Glutamatergic neuron (in vitro differentiated cells): ENCODE measurements at regions not wholly inside any gene's neighbourhood (a gene's known extent, or its start where the extent isn't known, plus 50 kb on each side); places are given as distances from the start of the nearest gene placed in this dataset.

Source experiments
- DNase-seq: peaks from one replicate; pipeline ENCODE4 v3.0.0; 2022
- H3K27ac Mint-ChIP-seq: one replicate; pipeline ENCODE4 v1.8.0; 2020; ENCODE audit warnings: mild to moderate bottlenecking, mixed read lengths, inconsistent platforms; ENCODE audit not compliant: unreplicated experiment
- H3K27me3 Mint-ChIP-seq: one replicate; pipeline ENCODE4 v1.8.0; 2020; ENCODE audit warnings: mild to moderate bottlenecking, moderate library complexity, mixed read lengths, inconsistent platforms; ENCODE audit not compliant: unreplicated experiment
- H3K36me3 Mint-ChIP-seq: one replicate; pipeline ENCODE4 v1.8.0; 2020; ENCODE audit warnings: mild to moderate bottlenecking, mixed read lengths, inconsistent platforms; ENCODE audit not compliant: unreplicated experiment
- H3K4me1 Mint-ChIP-seq: one replicate; pipeline ENCODE4 v1.8.0; 2020; ENCODE audit warnings: mild to moderate bottlenecking, low read depth, mixed read lengths, inconsistent platforms; ENCODE audit not compliant: unreplicated experiment
- H3K4me3 Mint-ChIP-seq: one replicate; pipeline ENCODE4 v1.8.0; 2020; ENCODE audit warnings: mild to moderate bottlenecking, mixed read lengths, inconsistent platforms; ENCODE audit not compliant: unreplicated experiment
- H3K9me3 Mint-ChIP-seq: one replicate; pipeline ENCODE4 v1.8.0; 2020; ENCODE audit warnings: mild to moderate bottlenecking, moderate library complexity, mixed read lengths, inconsistent platforms; ENCODE audit not compliant: unreplicated experiment
- CTCF ChIP-seq: fragments of 200-600 bp; sonication (generic); IDR thresholded peaks from one replicate; pipeline ENCODE4 v1.5.0; 2021; ENCODE audit not compliant: partially characterized antibody, unreplicated experiment

DNA sequence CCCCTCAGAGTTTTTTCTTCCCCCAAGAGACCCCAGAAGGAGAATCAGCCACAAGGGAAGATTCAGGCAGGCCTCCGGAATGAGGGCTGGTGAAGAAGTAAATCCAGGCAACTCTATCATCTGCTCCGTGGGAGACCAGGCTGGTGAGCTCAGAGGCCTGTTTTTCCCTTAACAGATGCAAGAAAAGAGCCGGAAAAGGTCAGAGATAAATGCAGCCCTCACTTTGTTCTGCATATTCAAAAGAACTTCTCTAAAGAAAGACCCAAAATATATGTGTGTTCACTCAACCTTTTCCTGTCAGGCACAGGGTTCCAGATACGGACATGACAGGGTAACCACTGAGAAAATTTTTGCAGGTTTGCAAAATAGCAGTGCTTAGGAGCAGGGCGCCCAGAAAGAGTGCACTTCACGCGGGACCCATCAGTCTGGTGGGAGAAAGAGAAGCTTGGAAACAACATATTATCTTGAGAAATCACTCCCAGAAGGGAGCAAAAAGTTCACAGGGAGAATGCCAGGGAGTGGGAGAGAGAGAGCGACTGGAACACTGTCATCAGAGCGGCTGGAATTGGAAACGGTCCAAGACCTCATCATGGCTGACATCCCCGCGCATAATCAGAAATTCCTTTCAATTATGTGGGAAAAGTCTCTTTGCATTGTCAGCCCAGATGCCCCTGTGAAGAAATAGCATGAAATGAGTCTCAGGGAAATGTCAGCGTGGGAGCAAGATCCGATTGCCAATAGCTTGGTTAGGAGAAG is 244.8 kb upstream of the SLC14A2 start:
- TF ChIP-seq CTCF = no peak
- Mint-ChIP-seq H3K9me3 (no peaks in the 10 kb centered on the region), H3K4me3 (no peak overlapping the region), H3K36me3 (no peaks in the 10 kb centered on the region), H3K4me1 (peaks cover 3% of the 10 kb centered on the region), H3K27ac (no peak overlapping the region), H3K27me3 (no peaks in the 10 kb centered on the region)
- no peak for DNase-seq

DNA sequence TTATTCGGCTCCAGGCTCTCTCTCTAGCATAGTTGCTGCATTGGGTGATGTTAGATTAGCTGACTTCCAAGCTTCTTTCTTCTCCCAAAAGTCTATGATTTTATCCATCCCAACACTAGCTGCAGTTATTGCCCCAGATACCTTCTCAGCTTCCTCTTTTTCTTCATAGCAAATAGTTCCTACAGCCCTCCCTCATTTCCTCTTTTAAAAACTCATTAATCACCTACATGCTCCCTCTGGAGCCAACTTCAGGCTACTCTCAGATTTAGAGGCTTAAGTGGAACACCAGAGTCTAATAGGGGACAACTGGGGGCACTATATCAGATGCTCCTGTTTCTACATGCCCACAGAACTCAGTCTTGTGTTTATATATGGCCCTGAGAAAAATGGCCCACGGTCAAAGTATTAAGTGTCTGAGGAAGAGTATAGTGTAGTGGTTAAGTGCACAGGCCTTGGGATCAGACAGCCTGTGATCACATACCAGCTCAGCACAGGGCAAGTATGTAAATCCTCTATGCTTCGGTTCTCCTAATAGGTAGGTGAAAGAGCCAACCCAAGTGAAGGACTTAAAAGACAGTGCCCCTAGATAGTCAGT is 241.9 kb upstream of the SLC14A2 start:
- Mint-ChIP-seq H3K27me3 (peaks cover 4% of the 10 kb centered on the region), H3K4me3 (no peak overlapping the region), H3K36me3 (no peaks in the 10 kb centered on the region), H3K4me1 (peaks cover 3% of the 10 kb centered on the region), H3K27ac (no peak overlapping the region), H3K9me3 (no peaks in the 10 kb centered on the region)
- TF ChIP-seq CTCF = no peak
- DNase-seq = no peak

DNA sequence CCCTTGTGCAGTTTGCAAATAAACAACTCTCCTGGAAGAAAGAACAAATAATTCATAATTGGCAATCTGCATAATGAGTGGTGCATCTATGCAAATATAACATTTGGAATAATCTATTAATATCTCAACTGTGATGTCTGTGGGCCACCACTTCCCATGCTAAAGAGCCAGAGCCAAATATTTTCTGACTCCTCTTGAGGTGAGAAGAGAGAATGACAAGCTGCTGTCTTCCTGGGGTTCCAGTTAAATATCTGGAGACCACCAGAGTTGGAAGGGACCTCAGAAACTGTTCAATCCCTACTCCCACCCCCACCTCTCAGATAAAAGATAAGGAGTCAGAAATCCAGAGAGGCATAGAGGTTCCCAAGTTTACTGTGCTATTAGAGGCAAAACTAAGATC is 241.0 kb upstream of the SLC14A2 start:
- no peak overlapping the region for H3K27ac Mint-ChIP-seq
- DNase-seq = no peak
- no peak overlapping the region for H3K4me3 Mint-ChIP-seq
- H3K36me3 Mint-ChIP-seq = no peaks in the 10 kb centered on the region
- TF ChIP-seq CTCF = no peak
- no peaks in the 10 kb centered on the region for H3K9me3 Mint-ChIP-seq
- peaks cover 3% of the 10 kb centered on the region for H3K4me1 Mint-ChIP-seq
- H3K27me3 Mint-ChIP-seq = peaks cover 4% of the 10 kb centered on the region

GRCh38 chr18:45374878-45375630 is 240.2 kb upstream of the SLC14A2 start:
- Mint-ChIP-seq H3K9me3 (no peaks in the 10 kb centered on the region), H3K36me3 (no peaks in the 10 kb centered on the region), H3K4me1 (peaks cover 3% of the 10 kb centered on the region), H3K4me3 (no peak overlapping the region), H3K27ac (no peak overlapping the region), H3K27me3 (peaks cover 4% of the 10 kb centered on the region)
- no peak for DNase-seq
- no peak for TF ChIP-seq CTCF

- no peaks in the 10 kb centered on the region for H3K4me1 Mint-ChIP-seq
- no peaks in the 10 kb centered on the region for H3K36me3 Mint-ChIP-seq
These were observed 239.1 kb upstream of the SLC14A2 start for GRCh38 chr18:45376193-45376592.

More at GRCh38 chr18:45376193-45376592, 239.1 kb upstream of the SLC14A2 start:
- no peaks in the 10 kb centered on the region for H3K9me3 Mint-ChIP-seq
- no peak overlapping the region for H3K27ac Mint-ChIP-seq
- no peak for TF ChIP-seq CTCF
- no peak for DNase-seq
- H3K27me3 Mint-ChIP-seq = peaks cover 4% of the 10 kb centered on the region
- no peak overlapping the region for H3K4me3 Mint-ChIP-seq
